ENCODE measurements at regions not wholly inside any gene's neighbourhood (a gene's known extent, or its start where the extent isn't known, plus 50 kb on each side); places are given as distances from the start of the nearest gene placed in this dataset.

DNA sequence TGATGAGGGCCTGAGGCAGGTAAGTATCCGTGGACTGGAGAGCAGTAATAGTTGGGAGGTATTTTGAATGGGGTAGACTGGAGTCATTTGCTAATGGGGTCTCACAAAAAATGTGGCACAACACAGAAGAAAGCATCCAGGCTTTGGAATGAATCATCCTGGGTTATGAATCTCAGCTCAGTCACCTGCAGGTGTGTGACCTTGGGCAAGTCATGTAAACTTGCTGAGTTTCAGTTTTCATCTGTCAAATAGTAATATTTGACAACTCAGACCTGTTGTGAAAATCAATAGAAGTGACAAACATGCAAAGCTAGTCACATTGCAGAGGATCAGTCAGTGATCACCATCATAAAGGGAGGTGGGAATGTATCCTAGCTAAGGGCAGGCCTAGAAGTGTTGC, 232.0 kb upstream of the TENM4 start:
- TF ChIP-seq, protein P1, sequence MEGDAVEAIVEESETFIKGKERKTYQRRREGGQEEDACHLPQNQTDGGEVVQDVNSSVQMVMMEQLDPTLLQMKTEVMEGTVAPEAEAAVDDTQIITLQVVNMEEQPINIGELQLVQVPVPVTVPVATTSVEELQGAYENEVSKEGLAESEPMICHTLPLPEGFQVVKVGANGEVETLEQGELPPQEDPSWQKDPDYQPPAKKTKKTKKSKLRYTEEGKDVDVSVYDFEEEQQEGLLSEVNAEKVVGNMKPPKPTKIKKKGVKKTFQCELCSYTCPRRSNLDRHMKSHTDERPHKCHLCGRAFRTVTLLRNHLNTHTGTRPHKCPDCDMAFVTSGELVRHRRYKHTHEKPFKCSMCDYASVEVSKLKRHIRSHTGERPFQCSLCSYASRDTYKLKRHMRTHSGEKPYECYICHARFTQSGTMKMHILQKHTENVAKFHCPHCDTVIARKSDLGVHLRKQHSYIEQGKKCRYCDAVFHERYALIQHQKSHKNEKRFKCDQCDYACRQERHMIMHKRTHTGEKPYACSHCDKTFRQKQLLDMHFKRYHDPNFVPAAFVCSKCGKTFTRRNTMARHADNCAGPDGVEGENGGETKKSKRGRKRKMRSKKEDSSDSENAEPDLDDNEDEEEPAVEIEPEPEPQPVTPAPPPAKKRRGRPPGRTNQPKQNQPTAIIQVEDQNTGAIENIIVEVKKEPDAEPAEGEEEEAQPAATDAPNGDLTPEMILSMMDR (IDR thresholded peaks at IDR 0.05; ENCODE audit: extremely low read depth, insufficient read depth, missing control alignments) = no peak
- in situ Hi-C loops (cut with MboI; ENCODE audit: low pct_unique_long_range_greater_than_20kb, low sequenced_read_pairs, unreplicated experiment) = no loop called here
- no peak for DNase-seq (ENCODE audit: low spot score)

DNA sequence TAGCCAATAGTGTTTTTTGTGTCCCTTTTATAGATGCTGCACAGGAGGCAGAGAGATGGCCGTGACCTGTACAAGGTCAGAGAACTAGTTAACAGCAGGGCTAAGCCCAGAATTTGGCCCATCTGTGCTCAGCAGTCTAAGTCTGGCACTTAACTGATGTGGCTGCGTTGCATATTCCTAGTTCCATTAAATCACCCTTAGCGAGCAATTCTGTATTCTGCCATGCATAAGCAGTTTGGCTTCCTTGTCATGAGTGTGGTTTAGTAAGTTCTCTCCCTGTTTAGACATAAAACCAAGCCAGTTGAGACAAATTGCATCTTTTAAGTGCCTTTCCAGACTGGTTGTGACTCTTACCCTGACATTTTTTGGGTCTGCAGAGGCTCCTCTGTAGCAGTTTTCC, 230.6 kb upstream of the TENM4 start:
- no peak for DNase-seq (ENCODE audit: low spot score)
- in situ Hi-C loops (cut with MboI; ENCODE audit: low pct_unique_long_range_greater_than_20kb, low sequenced_read_pairs, unreplicated experiment) = no loop called here
- TF ChIP-seq, protein P1 (IDR thresholded peaks at IDR 0.05; ENCODE audit: extremely low read depth, insufficient read depth, missing control alignments) = no peak

DNA sequence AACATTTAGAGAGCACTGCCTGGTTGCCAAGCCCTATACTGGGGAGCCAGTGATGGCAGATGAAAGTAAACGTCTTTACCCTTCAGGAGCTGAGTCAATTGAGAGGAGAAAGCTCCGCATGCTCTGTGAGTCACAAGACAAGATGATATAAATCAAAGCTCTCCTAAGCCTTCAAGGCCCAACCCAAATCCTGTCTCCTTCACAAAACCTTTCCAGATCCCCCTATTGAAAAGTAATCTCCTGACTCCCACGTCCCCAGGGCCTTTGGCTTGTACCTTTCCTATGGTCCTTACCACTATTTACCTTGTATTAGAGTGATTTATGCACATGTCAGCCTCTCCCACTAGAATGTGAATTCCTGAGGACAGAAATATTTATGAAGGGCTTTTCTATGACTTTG, 230.1 kb upstream of the TENM4 start:
- in situ Hi-C loops (cut with MboI; ENCODE audit: low pct_unique_long_range_greater_than_20kb, low sequenced_read_pairs, unreplicated experiment) = no loop called here
- no peak for DNase-seq (ENCODE audit: low spot score)
- TF ChIP-seq, protein P1 (IDR thresholded peaks at IDR 0.05; ENCODE audit: extremely low read depth, insufficient read depth, missing control alignments) = no peak

DNA sequence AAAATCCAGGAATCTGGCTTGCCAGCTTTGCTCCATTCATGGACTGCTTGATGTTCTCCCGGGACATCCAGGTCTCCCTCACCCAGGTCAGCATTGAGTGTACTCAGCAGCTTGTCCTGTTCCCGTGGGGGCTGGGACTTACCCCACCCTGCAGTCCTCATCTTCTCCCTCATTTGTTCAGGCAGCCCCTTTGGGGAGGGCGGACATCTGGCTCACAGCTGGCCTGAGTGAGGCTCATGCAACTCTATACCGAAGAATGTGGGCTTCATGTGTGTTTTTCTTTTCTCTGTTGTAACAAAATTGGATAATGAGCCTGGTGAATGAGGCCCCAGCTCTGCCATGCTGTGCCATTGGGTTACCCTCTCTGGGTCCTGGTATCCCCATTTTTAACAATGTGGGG, 227.7 kb upstream of the TENM4 start:
- in situ Hi-C loops (cut with MboI; ENCODE audit: low pct_unique_long_range_greater_than_20kb, low sequenced_read_pairs, unreplicated experiment) = no loop called here
- no peak for DNase-seq (ENCODE audit: low spot score)
- TF ChIP-seq, protein P1 (IDR thresholded peaks at IDR 0.05; ENCODE audit: extremely low read depth, insufficient read depth, missing control alignments) = no peak

DNA sequence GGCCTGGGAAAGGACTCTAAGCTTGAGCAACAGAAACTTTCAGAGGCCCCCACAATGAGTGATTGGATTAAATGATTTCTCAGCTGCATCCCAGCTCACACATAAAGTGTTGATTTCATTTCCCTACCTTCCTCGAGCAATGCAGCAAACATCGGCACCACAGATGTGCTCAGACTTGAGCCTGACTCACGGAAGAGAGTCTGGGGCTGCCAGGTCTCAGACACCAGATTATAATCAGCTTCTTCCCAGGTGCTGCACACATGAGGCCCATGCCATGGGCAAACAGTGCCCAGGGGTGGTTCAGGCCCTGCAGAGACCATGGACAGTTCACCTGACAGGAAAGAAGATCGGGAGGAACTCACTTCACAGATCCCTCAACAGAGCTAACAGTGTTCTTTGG, 226.6 kb upstream of the TENM4 start:
- TF ChIP-seq, protein P1 (IDR thresholded peaks at IDR 0.05; ENCODE audit: extremely low read depth, insufficient read depth, missing control alignments) = no peak
- no peak for DNase-seq (ENCODE audit: low spot score)
- in situ Hi-C loops (cut with MboI; ENCODE audit: low pct_unique_long_range_greater_than_20kb, low sequenced_read_pairs, unreplicated experiment) = no loop called here

DNA sequence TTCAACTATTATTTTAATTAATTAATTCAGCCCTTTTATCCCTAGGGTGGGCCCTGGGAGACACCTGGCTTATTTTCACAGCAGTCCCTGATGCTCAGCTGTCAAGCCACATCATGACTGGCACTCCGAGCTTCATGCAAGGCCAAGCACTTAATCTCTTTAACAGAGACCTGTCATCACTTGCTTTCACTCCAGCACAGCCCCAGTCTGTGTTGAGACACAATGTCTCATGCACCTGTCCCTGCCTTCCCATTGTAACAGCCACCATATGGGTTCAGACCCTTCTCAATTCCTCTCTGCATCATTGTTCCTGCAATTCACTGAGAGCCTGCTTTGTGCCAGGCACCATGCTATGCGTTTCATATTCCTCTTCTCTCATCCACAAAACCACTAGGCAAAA, 222.2 kb upstream of the TENM4 start:
- in situ Hi-C loops (cut with MboI; ENCODE audit: low pct_unique_long_range_greater_than_20kb, low sequenced_read_pairs, unreplicated experiment) = no loop called here
- no peak for DNase-seq (ENCODE audit: low spot score)
- TF ChIP-seq, protein P1 (IDR thresholded peaks at IDR 0.05; ENCODE audit: extremely low read depth, insufficient read depth, missing control alignments) = no peak

DNA sequence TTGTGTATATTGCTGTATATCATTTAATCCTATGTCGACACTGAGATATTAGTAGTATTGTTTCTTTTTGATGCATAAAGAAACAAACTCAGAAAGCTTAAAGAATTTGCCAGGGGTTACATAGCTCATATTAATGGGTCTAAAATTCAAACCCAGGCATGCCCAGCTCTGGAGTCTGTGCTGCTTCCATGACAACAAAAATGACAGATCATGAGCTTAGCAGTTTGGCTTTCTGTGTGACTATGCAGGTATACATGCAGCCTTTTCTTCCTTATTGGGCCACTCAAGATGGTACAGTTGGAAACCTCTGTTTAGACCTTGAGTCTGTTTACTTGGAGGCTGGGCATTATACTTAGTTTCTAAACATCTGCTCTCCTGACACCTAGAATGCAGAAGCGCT, 220.5 kb upstream of the TENM4 start:
- TF ChIP-seq, protein P1 (IDR thresholded peaks at IDR 0.05; ENCODE audit: extremely low read depth, insufficient read depth, missing control alignments) = no peak
- DNase-seq (ENCODE audit: low spot score) = no peak
- in situ Hi-C loops (cut with MboI; ENCODE audit: low pct_unique_long_range_greater_than_20kb, low sequenced_read_pairs, unreplicated experiment) = no loop called here

Measured in GM13977 (cell line).